OCI-LY7 (cell line): ENCODE measurements at regions not wholly inside any gene's neighbourhood (a gene's known extent, or its start where the extent isn't known, plus 50 kb on each side); places are given as distances from the start of the nearest gene placed in this dataset.
"Not testable (repeated sequence)": the region's sequence is repeated elsewhere in the genome, so short reads cannot be mapped to it uniquely, and the experiment has no call there.

ENCODE experiments used
- BruUV-seq: library from RNA; stranded (reverse); fragments of 400-500 nt; replicated peaks from 2 replicates; lab custom pipeline; 2021; lab: Mats Ljungman, UMichigan
- CTCF ChIA-PET: fragments of 300-600 bp; sonication (Branson Sonifier 250); formaldehyde crosslinking; loops from one replicate; lab custom pipeline; 2022; ENCODE audit warnings: antibody characterized with exemption; ENCODE audit not compliant: unreplicated experiment; lab: Charles Lee
- POLR2A ChIA-PET: fragments of 300-600 bp; sonication (Branson Sonifier 250); formaldehyde crosslinking; loops from one replicate; lab custom pipeline; 2022; ENCODE audit warnings: antibody characterized with exemption; lab: Charles Lee
- DNase-seq: peaks from one replicate; pipeline ENCODE4 v3.0.0-alpha.2; 2015; ENCODE audit warnings: low spot score
- H2AFZ ChIP-seq: fragments of 200-600 bp; sonication (generic), shearing (Covaris generic); 2 replicates; pipeline ENCODE4 v1.6.1; 2014; ENCODE audit warnings: mild to moderate bottlenecking, antibody characterized with exemption, low read length, moderate library complexity
- H3K27ac ChIP-seq: fragments of 200-600 bp; sonication (generic); 2 replicates; pipeline ENCODE4 v1.5.1; 2014; ENCODE audit warnings: mixed run types, low read depth, mild to moderate bottlenecking, moderate library complexity, low read length, inconsistent platforms; ENCODE audit not compliant: poor library complexity, severe bottlenecking
- H3K36me3 ChIP-seq: fragments of 200-600 bp; sonication (generic); 2 replicates; pipeline ENCODE4 v1.6.1; 2014; ENCODE audit warnings: mild to moderate bottlenecking, antibody characterized with exemption, low read length, moderate library complexity, mixed read lengths; ENCODE audit not compliant: insufficient read depth
- H3K4me1 ChIP-seq: fragments of 200-600 bp; sonication (generic); 2 replicates; pipeline ENCODE4 v1.5.1; 2014; ENCODE audit warnings: mild to moderate bottlenecking, low read length; ENCODE audit not compliant: insufficient read depth, poor library complexity, severe bottlenecking
- H3K4me2 ChIP-seq: fragments of 200-600 bp; sonication (generic); 2 replicates; pipeline ENCODE4 v1.6.1; 2014; ENCODE audit warnings: mild to moderate bottlenecking, low read length
- H3K4me3 ChIP-seq: fragments of 200-600 bp; sonication (generic); 2 replicates; pipeline ENCODE4 v1.5.1; 2014; ENCODE audit warnings: mild to moderate bottlenecking, low read depth, low read length; ENCODE audit not compliant: poor library complexity, severe bottlenecking
- H3K79me2 ChIP-seq: fragments of 200-600 bp; sonication (generic); 2 replicates; pipeline ENCODE4 v1.6.1; 2016; ENCODE audit warnings: low read depth, mild to moderate bottlenecking, low read length, moderate library complexity, mixed read lengths; ENCODE audit not compliant: insufficient read depth
- H3K9me2 ChIP-seq: fragments of 200-600 bp; sonication (generic); 2 replicates; pipeline ENCODE4 v1.6.1; 2016; ENCODE audit warnings: mild to moderate bottlenecking, low read length, mixed read lengths; ENCODE audit not compliant: insufficient read depth
- H3K9me3 ChIP-seq: fragments of 200-600 bp; sonication (generic); 2 replicates; pipeline ENCODE4 v1.6.1; 2014; ENCODE audit warnings: mild to moderate bottlenecking, mixed run types, low read length, mixed read lengths
- H4K20me1 ChIP-seq: fragments of 200-600 bp; sonication (generic); 2 replicates; pipeline ENCODE4 v1.6.1; 2014; ENCODE audit warnings: mild to moderate bottlenecking, antibody characterized with exemption, low read length, moderate library complexity, mixed read lengths; ENCODE audit not compliant: insufficient read depth
- EZH2phosphoT487 ChIP-seq: fragments of 200-600 bp; sonication (generic); IDR thresholded peaks from 2 replicates; pipeline ENCODE4 v1.6.1; 2018; ENCODE audit warnings: low read depth, borderline replicate concordance, mild to moderate bottlenecking, mixed run types, antibody characterized with exemption, low read length, moderate library complexity, mixed read lengths
- intact Hi-C: fragments of 100-400 bp; cut with micrococcal nuclease; formaldehyde crosslinking; loops from one replicate; pipeline ENCODE4 v1.10.0; 2022; ENCODE audit not compliant: unreplicated experiment
- TF ChIP-seq, protein P1 (sequence below): fragments of 200-600 bp; sonication (generic); conservative IDR thresholded peaks from 2 replicates; pipeline ENCODE4 v1.5.1; 2014; ENCODE audit warnings: mild to moderate bottlenecking, antibody characterized with exemption, low read length, moderate library complexity, mixed read lengths

DNA sequence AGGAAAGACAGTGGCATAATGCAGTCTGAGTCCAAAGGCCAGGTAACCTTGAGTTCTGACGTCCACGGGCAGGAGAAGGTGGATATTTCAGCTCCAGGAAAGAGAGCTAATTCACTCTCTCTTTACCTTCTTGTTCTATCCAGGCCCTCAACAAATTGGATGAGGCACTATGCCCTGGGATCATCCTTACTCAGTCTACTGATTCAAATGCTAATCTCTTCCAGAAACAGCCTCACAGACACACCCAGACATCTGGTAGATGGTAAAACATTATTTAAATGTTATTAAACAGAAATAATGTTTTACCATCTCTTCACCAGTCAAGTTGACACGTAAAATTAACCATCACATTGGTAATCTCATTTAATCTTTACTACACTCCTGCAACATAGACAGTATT is 73.0 kb downstream of the RBM11 start:
- H3K4me1 ChIP-seq = no peaks in the 10 kb centered on the region
- ChIA-PET POLR2A (interaction anchor here (0.6 kb wide), 1 partner anchor 1145 kb away, joined by 3 read pairs; no protein-coding TSS in a partner anchor), CTCF (no interaction called here)
- H3K27ac ChIP-seq = no peak overlapping the region
- no peaks in the 10 kb centered on the region for H3K9me2 ChIP-seq
- DNase-seq = no peak
- H3K79me2 ChIP-seq = no peaks in the 10 kb centered on the region
- no peak overlapping the region for H2AFZ ChIP-seq
- no peaks in the 10 kb centered on the region for H3K36me3 ChIP-seq
- intact Hi-C loops = no loop called here
- H3K4me2 ChIP-seq = no peak overlapping the region
- no peaks in the 10 kb centered on the region for H3K9me3 ChIP-seq
- TF ChIP-seq, protein P1, sequence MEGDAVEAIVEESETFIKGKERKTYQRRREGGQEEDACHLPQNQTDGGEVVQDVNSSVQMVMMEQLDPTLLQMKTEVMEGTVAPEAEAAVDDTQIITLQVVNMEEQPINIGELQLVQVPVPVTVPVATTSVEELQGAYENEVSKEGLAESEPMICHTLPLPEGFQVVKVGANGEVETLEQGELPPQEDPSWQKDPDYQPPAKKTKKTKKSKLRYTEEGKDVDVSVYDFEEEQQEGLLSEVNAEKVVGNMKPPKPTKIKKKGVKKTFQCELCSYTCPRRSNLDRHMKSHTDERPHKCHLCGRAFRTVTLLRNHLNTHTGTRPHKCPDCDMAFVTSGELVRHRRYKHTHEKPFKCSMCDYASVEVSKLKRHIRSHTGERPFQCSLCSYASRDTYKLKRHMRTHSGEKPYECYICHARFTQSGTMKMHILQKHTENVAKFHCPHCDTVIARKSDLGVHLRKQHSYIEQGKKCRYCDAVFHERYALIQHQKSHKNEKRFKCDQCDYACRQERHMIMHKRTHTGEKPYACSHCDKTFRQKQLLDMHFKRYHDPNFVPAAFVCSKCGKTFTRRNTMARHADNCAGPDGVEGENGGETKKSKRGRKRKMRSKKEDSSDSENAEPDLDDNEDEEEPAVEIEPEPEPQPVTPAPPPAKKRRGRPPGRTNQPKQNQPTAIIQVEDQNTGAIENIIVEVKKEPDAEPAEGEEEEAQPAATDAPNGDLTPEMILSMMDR = no peak
- TF ChIP-seq EZH2phosphoT487 = no peak
- no TSS peak for BruUV-seq
- H4K20me1 ChIP-seq = no peaks in the 10 kb centered on the region
- H3K4me3 ChIP-seq = no peak overlapping the region

DNA sequence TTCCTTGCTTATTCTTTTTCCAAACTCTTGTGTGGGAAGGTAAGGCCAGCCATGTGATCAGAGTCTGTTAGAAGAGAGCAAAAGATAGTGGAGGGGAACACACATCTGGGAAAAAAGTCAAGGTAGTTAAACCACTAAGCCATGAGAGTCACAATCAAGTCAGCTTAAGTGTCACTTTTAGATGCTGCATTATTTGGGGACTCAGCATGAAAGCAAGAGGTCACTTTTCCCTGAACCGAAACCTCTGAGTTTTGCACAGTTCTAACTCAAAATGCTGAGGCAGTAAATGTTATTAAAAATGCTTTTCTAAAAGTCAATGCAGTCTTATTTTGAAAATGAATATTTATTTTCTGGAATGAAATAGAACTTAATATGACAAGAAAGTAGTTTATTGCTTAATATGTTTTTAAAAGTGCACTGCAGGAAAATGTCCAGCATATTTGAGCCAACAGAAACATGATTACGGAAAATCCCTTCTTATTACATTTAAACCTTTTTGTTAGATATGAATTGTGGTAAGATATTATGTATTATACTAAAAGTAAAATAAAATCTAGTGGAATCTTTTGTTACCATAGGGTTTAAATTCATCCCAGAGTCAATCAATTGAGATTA is 69.3 kb downstream of the RBM11 start:
- Histone ChIP-seq H3K79me2 (no peaks in the 10 kb centered on the region), H3K4me1 (no peaks in the 10 kb centered on the region), H3K9me3 (no peaks in the 10 kb centered on the region), H2AFZ (no peak overlapping the region), H3K9me2 (no peaks in the 10 kb centered on the region), H3K27ac (no peak overlapping the region), H4K20me1 (no peaks in the 10 kb centered on the region), H3K4me3 (no peak overlapping the region), H3K36me3 (no peaks in the 10 kb centered on the region), H3K4me2 (no peak overlapping the region)
- TF ChIP-seq, protein P1 = no peak
- no peak for TF ChIP-seq EZH2phosphoT487
- ChIA-PET CTCF (no interaction called here), POLR2A (no interaction called here)
- intact Hi-C loops = no loop called here
- DNase-seq = no peak
- no TSS peak for BruUV-seq

DNA sequence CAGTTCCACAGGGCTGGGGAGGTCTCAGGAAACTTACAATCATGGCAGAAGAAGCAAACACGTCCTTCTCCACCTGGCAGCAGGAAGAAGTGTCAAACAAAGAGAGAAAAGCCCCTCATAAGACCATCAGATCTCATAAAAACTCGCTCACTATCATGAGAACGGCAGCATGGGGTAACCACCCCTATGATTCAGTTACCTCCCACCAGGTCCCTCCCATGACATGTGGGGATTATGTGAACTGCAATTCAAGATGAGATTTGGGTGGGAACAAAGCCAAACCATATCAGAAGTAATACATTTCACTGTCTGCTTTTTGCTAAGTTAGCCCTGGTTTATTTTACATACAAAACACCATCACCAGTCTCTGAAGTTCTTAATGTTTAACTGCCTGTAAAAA is 68.5 kb downstream of the RBM11 start:
- DNase-seq = no peak
- Histone ChIP-seq H3K9me3 (no peaks in the 10 kb centered on the region), H3K4me1 (no peaks in the 10 kb centered on the region), H3K36me3 (no peaks in the 10 kb centered on the region), H3K4me3 (no peak overlapping the region), H3K27ac (no peak overlapping the region), H3K4me2 (no peak overlapping the region), H4K20me1 (no peaks in the 10 kb centered on the region), H3K79me2 (no peaks in the 10 kb centered on the region), H2AFZ (no peak overlapping the region), H3K9me2 (no peaks in the 10 kb centered on the region)
- CTCF ChIA-PET = no interaction called here
- POLR2A ChIA-PET = no interaction called here
- BruUV-seq = no TSS peak
- intact Hi-C loops = no loop called here
- TF ChIP-seq, protein P1 = no peak
- TF ChIP-seq EZH2phosphoT487 = no peak

DNA sequence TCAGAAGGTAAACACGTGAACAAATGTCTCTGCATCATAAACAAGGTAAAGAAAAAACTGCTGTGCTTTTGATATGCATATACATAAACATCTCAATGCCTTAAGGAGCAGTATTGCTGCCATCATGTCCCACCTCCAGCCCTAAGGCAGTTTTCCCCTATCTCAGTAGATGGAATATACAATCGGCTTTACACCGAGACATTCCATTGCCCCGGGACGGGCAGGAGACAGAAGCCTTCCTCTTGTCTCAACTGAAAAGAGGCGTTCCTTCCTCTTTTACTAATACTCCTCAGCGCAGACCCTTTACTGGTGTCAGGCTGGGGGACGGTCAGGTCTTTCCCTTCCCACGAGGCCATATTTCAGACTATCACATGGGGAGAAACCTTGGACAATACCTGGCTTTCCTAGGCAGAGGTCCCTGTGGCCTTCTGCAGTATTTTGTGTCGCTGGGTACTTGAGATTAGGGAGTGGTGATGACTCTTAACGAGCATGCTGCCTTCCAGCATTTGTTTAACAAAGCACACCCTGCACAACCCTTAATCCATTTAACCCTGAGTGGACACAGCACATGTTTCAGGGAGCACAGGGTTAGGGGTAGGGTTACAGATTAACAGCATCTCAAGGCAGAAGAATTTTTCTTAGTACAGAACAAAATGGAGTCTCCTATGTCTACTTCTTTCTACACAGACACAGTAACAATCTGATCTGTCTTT is 65.4 kb downstream of the RBM11 start:
- H3K36me3 ChIP-seq, H3K27ac ChIP-seq, H3K4me3 ChIP-seq, DNase-seq, BruUV-seq, H3K4me2 ChIP-seq, POLR2A ChIA-PET, intact Hi-C loops, H3K9me2 ChIP-seq, H4K20me1 ChIP-seq, H3K9me3 ChIP-seq, H3K79me2 ChIP-seq, H3K4me1 ChIP-seq, H2AFZ ChIP-seq, CTCF ChIA-PET: not testable (repeated sequence)
